H1 (cell line): ENCODE measurements at regions not wholly inside any gene's neighbourhood (a gene's known extent, or its start where the extent isn't known, plus 50 kb on each side); places are given as distances from the start of the nearest gene placed in this dataset.

Experiments used
- BRCA1 ChIP-seq: IDR thresholded peaks from 2 replicates; pipeline ENCODE4 v1.6.1; 2012; ENCODE audit warnings: low read depth, low read length, improper control_type of control experiment
- CBX8 ChIP-seq: fragments of 300-800, 300-1000 bp; sonication (generic); IDR thresholded peaks from 2 replicates; pipeline ENCODE4 v1.7.1; 2016; ENCODE audit warnings: low read depth, low read length, borderline replicate concordance
- RBBP5 ChIP-seq: IDR thresholded peaks from 2 replicates; pipeline ENCODE4 v1.7.1; 2012; ENCODE audit warnings: low read depth, mild to moderate bottlenecking, inconsistent platforms, low read length, moderate library complexity, borderline replicate concordance
- SP1 ChIP-seq: IDR thresholded peaks from 2 replicates; pipeline ENCODE4 v1.6.1; 2011; ENCODE audit warnings: low read depth, low read length
- TF ChIP-seq, protein P1 (sequence below), 3 experiments: IDR thresholded peaks; 1 replicate in 2 of 3; 2 replicates in 1 of 3; pipeline versions ENCODE4 v1.5.1 to v1.6.1; 2011; ENCODE audit warnings: low read length in 3 of 3, mild to moderate bottlenecking in 3 of 3, inconsistent platforms in 2 of 3, low read depth in 1 of 3, moderate library complexity in 1 of 3; ENCODE audit not compliant: insufficient read depth in 1 of 3; ENCODE audit errors: control extremely low read depth in 1 of 3

DNA sequence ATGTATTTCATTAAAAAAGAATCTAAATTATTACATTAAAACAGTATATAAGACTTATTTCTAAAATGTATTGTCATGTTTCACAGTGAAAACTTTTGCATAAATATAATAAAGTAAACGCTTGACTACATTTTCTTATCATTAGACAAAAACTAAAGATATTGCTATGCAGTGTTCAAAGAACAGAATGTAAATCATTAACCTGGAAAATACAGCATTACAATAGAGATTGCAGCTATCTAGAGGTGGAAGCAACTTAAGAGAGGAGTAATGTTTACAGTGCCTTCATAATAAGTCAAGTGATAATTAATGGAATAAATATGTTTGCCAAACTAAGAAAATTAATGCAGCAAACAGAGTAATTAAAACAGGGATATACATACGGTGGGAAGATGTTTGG, 940.9 kb downstream of the FSTL5 start (continued):
- TF ChIP-seq, protein P1, sequence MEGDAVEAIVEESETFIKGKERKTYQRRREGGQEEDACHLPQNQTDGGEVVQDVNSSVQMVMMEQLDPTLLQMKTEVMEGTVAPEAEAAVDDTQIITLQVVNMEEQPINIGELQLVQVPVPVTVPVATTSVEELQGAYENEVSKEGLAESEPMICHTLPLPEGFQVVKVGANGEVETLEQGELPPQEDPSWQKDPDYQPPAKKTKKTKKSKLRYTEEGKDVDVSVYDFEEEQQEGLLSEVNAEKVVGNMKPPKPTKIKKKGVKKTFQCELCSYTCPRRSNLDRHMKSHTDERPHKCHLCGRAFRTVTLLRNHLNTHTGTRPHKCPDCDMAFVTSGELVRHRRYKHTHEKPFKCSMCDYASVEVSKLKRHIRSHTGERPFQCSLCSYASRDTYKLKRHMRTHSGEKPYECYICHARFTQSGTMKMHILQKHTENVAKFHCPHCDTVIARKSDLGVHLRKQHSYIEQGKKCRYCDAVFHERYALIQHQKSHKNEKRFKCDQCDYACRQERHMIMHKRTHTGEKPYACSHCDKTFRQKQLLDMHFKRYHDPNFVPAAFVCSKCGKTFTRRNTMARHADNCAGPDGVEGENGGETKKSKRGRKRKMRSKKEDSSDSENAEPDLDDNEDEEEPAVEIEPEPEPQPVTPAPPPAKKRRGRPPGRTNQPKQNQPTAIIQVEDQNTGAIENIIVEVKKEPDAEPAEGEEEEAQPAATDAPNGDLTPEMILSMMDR (IDR thresholded peaks at IDR 0.05; ENCODE audit: control extremely low read depth in 1 of 3, insufficient read depth in 1 of 3, low read depth in 1 of 3, low read length in 3 of 3), result no peak
- TF ChIP-seq RBBP5 (no peak), SP1 (no peak), CBX8 (no peak), BRCA1 (no peak)
